Activated CD4-positive, CD25-positive, alpha-beta regulatory T cell treated with anti-CD3 and anti-CD28 coated beads, Interleukin-2, amount 50 U/mL, for 24 hours (primary cell): ENCODE measurements at regions not wholly inside any gene's neighbourhood (a gene's known extent, or its start where the extent isn't known, plus 50 kb on each side); places are given as distances from the start of the nearest gene placed in this dataset.
"Not testable (repeated sequence)": the region's sequence is repeated elsewhere in the genome, so short reads cannot be mapped to it uniquely, and the experiment has no call there.

Source experiments
- ATAC-seq, 2 donors: fragments of 150-1000 bp; cut with Tn5 transposase; one replicate each; pipeline ENCODE4 v1.10.0; 2021; ENCODE audit warnings: mild to moderate bottlenecking in 1 of 2, moderate library complexity in 1 of 2

- no peak for ATAC-seq
These were observed 1650.3 kb upstream of the CELF4 start for GRCh38 chr18:39215920-39216319.

- no peak for ATAC-seq
These were observed 1645.9 kb upstream of the CELF4 start for GRCh38 chr18:39211461-39211860.

GRCh38 chr18:39209173-39209572 lies 1643.6 kb upstream of the CELF4 start:
- ATAC-seq, result no peak

GRCh38 chr18:39208729-39209128 lies 1643.1 kb upstream of the CELF4 start:
- ATAC-seq, result no peak

GRCh38 chr18:39208190-39208589 lies 1642.6 kb upstream of the CELF4 start:
- no peak for ATAC-seq

GRCh38 chr18:39206398-39207103 lies 1641.0 kb upstream of the CELF4 start:
- not testable (repeated sequence) for ATAC-seq

- ATAC-seq, result no peak
These were observed 1640.1 kb upstream of the CELF4 start for GRCh38 chr18:39205565-39206195.

GRCh38 chr18:39200153-39200552 lies 1634.6 kb upstream of the CELF4 start:
- no peak for ATAC-seq

- ATAC-seq, result no peak
These were observed 1633.7 kb upstream of the CELF4 start for GRCh38 chr18:39199231-39199855.

GRCh38 chr18:39198376-39198775 lies 1632.8 kb upstream of the CELF4 start:
- ATAC-seq, result no peak

- ATAC-seq, result no peak
These were observed 1626.3 kb upstream of the CELF4 start for GRCh38 chr18:39191931-39192330.

- ATAC-seq, result no peak
These were observed 1625.5 kb upstream of the CELF4 start for GRCh38 chr18:39191058-39191457.

- ATAC-seq, result no peak
These were observed 1624.9 kb upstream of the CELF4 start for GRCh38 chr18:39190508-39190907.

- no peak for ATAC-seq
These were observed 1622.7 kb upstream of the CELF4 start for GRCh38 chr18:39188278-39188677.

- no peak for ATAC-seq
These were observed 1620.4 kb upstream of the CELF4 start for GRCh38 chr18:39186008-39186407.

GRCh38 chr18:39184176-39184575 lies 1618.6 kb upstream of the CELF4 start:
- no peak for ATAC-seq

GRCh38 chr18:39178166-39178565 lies 1612.6 kb upstream of the CELF4 start:
- ATAC-seq, result no peak

- ATAC-seq, result no peak
These were observed 1607.3 kb upstream of the CELF4 start for GRCh38 chr18:39172695-39173421.

GRCh38 chr18:39168723-39169122 lies 1603.1 kb upstream of the CELF4 start:
- no peak for ATAC-seq

GRCh38 chr18:39167990-39168389 lies 1602.4 kb upstream of the CELF4 start:
- no peak for ATAC-seq

GRCh38 chr18:39166776-39167175 lies 1601.2 kb upstream of the CELF4 start:
- no peak for ATAC-seq

GRCh38 chr18:39162013-39162827 lies 1596.6 kb upstream of the CELF4 start:
- no peak for ATAC-seq
